ENCODE measurements at regions not wholly inside any gene's neighbourhood (a gene's known extent, or its start where the extent isn't known, plus 50 kb on each side); places are given as distances from the start of the nearest gene placed in this dataset.

GRCh38 chr2:212797484-212798205 lies 259.0 kb upstream of the ERBB4 start:
- TF ChIP-seq CTCF (conservative IDR thresholded peaks at IDR 0.05; ENCODE audit: low read length) (no peak), EZH2phosphoT487 (IDR thresholded peaks at IDR 0.05; ENCODE audit: borderline replicate concordance, low read depth, low read length) (no peak)
